ENCODE measurements at regions not wholly inside any gene's neighbourhood (a gene's known extent, or its start where the extent isn't known, plus 50 kb on each side); places are given as distances from the start of the nearest gene placed in this dataset.
"Not testable (repeated sequence)": the region's sequence is repeated elsewhere in the genome, so short reads cannot be mapped to it uniquely, and the experiment has no call there.

DNA sequence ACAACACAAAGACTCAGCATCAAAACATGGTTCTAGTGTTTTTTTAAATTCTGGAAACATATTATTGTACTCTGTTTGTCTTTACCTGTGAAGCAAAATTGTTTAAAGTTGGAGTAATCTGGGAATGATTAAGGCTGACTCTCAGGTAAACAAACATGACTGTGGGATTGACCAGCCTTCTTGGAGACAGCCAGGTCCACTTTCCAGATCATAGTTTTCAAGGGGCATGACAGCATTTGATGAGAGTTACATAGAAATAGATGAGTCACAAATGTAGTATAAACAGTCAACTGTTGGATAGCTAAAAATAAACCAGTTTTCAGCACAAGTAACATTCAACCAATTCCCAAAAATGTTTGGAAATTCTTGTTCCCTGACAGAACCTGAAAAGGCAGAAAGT lies 1680.9 kb downstream of the OLFM4 start:
- Histone ChIP-seq H3K9me3 (peaks cover 0 to 13% (median 0%) of the 10 kb centered on the region in 4 donors), H3K27ac (no peak overlapping the region), H3K4me1 (no peaks in the 10 kb centered on the region), H3K27me3 (no peaks in the 10 kb centered on the region), H3K4me3 (no peak overlapping the region), H3K36me3 (no peaks in the 10 kb centered on the region)
- TF ChIP-seq, protein P1, sequence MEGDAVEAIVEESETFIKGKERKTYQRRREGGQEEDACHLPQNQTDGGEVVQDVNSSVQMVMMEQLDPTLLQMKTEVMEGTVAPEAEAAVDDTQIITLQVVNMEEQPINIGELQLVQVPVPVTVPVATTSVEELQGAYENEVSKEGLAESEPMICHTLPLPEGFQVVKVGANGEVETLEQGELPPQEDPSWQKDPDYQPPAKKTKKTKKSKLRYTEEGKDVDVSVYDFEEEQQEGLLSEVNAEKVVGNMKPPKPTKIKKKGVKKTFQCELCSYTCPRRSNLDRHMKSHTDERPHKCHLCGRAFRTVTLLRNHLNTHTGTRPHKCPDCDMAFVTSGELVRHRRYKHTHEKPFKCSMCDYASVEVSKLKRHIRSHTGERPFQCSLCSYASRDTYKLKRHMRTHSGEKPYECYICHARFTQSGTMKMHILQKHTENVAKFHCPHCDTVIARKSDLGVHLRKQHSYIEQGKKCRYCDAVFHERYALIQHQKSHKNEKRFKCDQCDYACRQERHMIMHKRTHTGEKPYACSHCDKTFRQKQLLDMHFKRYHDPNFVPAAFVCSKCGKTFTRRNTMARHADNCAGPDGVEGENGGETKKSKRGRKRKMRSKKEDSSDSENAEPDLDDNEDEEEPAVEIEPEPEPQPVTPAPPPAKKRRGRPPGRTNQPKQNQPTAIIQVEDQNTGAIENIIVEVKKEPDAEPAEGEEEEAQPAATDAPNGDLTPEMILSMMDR (IDR thresholded peaks at IDR 0.05) = no peak
- TF ChIP-seq EP300 (IDR thresholded peaks at IDR 0.05) (no peak), POLR2A (IDR thresholded peaks at IDR 0.05) (no peak), POLR2AphosphoS5 (IDR thresholded peaks at IDR 0.05) (no peak)
- intact Hi-C loops (cut with DNase I) = no loop called here
- DNase-seq = no peak

DNA sequence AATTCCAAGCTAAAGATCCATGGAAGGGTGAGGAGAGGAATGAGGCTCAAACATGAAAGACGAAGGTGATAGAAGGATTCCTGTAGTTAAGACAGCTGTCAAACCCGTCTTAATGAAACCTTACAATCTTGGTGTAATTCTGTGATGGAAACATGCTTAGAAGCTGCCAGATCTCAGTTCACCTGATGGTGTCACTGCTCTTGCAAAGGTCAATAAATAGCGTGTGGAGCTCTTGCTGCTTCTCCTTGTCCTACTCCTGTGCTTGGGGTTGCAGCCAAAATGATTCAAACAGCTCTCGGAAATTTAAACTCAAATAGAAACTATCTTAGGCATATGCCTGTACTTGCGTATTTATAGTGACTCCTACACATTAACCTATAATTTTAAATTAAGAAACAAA lies 1705.0 kb downstream of the OLFM4 start:
- TF ChIP-seq, protein P1 (IDR thresholded peaks at IDR 0.05) = no peak
- TF ChIP-seq EP300 (IDR thresholded peaks at IDR 0.05) = no peak
- no peak for TF ChIP-seq POLR2AphosphoS5 (IDR thresholded peaks at IDR 0.05)
- H3K4me3 ChIP-seq = no peak overlapping the region
- H3K9me3 ChIP-seq = no peaks in the 10 kb centered on the region
- H3K27me3 ChIP-seq = no peaks in the 10 kb centered on the region
- no peak for DNase-seq
- no peaks in the 10 kb centered on the region for H3K4me1 ChIP-seq
- intact Hi-C loops (cut with DNase I) = no loop called here
- H3K27ac ChIP-seq = no peak overlapping the region
- WGBS, 2 donors = 54 to 63% methylated on average over 5 of the region's 5 CpGs
- H3K36me3 ChIP-seq = no peaks in the 10 kb centered on the region

DNA sequence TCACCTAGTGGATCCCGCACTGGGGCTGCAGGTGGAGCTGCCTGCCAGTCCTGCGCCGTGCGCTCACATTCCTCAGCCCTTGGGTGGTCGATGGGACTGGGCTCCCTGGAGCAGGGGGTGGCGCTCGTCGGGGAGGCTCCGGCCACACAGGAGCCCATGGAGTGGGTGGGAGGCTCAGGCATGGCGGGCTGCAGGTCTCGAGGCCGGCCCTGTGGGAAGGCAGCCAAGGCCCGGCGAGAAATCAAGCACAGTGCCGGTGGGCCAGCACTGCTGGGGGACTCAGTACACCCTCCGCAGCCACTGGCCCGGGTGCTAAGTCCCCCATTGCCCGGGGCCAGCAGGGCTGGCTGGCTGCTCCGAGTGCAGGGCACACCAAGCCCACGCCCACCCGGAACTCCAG lies 1708.6 kb downstream of the OLFM4 start:
- WGBS, 2 donors = 95% methylated on average over 21 of the region's 21 CpGs
- H3K4me1 ChIP-seq; H3K4me3 ChIP-seq; H3K9me3 ChIP-seq; intact Hi-C loops (cut with DNase I); H3K27me3 ChIP-seq; H3K27ac ChIP-seq; H3K36me3 ChIP-seq; DNase-seq: not testable (repeated sequence)

DNA sequence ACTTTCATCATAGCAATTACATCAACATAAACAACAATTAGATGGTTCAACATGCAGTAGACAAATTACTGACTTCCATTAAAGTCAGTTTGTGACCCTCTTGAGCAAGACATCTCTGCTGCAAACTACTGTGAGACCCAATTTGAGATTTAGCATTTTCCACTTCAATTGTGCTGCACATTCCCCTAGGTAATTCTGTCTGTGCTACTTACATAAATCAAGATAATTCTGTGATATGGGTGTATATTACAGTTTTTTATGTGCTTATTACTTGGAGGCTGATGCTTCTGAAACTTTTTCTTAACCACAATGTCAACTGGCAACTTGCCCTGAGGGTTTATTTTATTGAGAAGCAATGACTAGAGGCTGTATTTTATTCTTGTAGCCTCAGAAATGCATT lies 1714.4 kb downstream of the OLFM4 start:
- H3K36me3 ChIP-seq = no peaks in the 10 kb centered on the region
- intact Hi-C loops (cut with DNase I) = no loop called here
- no peak for DNase-seq
- no peak overlapping the region for H3K4me3 ChIP-seq
- no peaks in the 10 kb centered on the region for H3K27me3 ChIP-seq
- H3K27ac ChIP-seq = no peak overlapping the region
- TF ChIP-seq EP300 (IDR thresholded peaks at IDR 0.05) (no peak), POLR2A (IDR thresholded peaks at IDR 0.05) (no peak), POLR2AphosphoS5 (IDR thresholded peaks at IDR 0.05) (no peak)
- TF ChIP-seq, protein P1 (IDR thresholded peaks at IDR 0.05) = no peak
- H3K9me3 ChIP-seq = no peaks in the 10 kb centered on the region
- H3K4me1 ChIP-seq = no peaks in the 10 kb centered on the region

DNA sequence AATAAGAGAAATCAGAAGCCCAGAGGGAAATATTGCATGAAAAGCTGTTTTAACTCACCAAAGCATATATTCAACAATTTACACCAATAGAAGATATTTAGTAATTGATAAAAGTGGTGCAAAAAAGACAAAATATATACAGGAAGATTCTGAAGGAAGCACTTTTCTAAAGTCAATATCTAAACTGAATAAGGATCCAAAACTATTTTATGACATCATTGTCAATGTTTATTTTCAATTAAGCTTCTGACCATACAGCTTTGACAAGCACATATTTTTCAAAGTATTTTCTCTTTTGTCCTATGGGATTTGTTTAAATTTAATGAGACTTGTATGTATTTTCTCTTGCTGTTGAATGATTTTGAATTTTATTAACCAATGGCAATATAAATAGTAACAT lies 1716.1 kb downstream of the OLFM4 start:
- DNase-seq = no peak
- Histone ChIP-seq H3K36me3 (no peaks in the 10 kb centered on the region), H3K9me3 (no peaks in the 10 kb centered on the region), H3K27ac (no peak overlapping the region), H3K4me1 (no peaks in the 10 kb centered on the region), H3K27me3 (no peaks in the 10 kb centered on the region), H3K4me3 (no peak overlapping the region)
- intact Hi-C loops (cut with DNase I) = no loop called here
- TF ChIP-seq, protein P1 (IDR thresholded peaks at IDR 0.05) = no peak
- TF ChIP-seq POLR2A (IDR thresholded peaks at IDR 0.05) (no peak), POLR2AphosphoS5 (IDR thresholded peaks at IDR 0.05) (no peak), EP300 (IDR thresholded peaks at IDR 0.05) (no peak)

Measured in sigmoid colon (tissue), 6 donors.